DND-41 (cell line): ENCODE measurements at regions not wholly inside any gene's neighbourhood (a gene's known extent, or its start where the extent isn't known, plus 50 kb on each side); places are given as distances from the start of the nearest gene placed in this dataset.

Source experiments
- ATAC-seq: fragments of 200-7000 bp; cut with Tn5 transposase; 3 replicates; pipeline ENCODE4 v1.9.1; 2021; ENCODE audit warnings: low read depth; ENCODE audit not compliant: insufficient read depth
- DNase-seq: peaks from one replicate; pipeline ENCODE4 v3.0.0-alpha.2; 2020
- H2AFZ ChIP-seq: 2 replicates; pipeline ENCODE4 v1.6.0; 2012; ENCODE audit warnings: low read depth, low read length
- H3K27ac ChIP-seq: 2 replicates; pipeline ENCODE4 v1.5.1; 2012; ENCODE audit warnings: low read length, inconsistent platforms
- H3K27me3 ChIP-seq: fragments of 200-600 bp; sonication (generic); 2 replicates; pipeline ENCODE4 v1.6.0; 2012; ENCODE audit warnings: low read length, mild to moderate bottlenecking, inconsistent platforms; ENCODE audit not compliant: insufficient read depth, poor library complexity
- H3K36me3 ChIP-seq: 2 replicates; pipeline ENCODE4 v1.5.1; 2012; ENCODE audit warnings: low read length, inconsistent platforms; ENCODE audit not compliant: insufficient read depth
- H3K4me1 ChIP-seq: 2 replicates; pipeline ENCODE4 v1.5.1; 2012; ENCODE audit warnings: mild to moderate bottlenecking, low read length; ENCODE audit not compliant: insufficient read depth
- H3K4me2 ChIP-seq: 2 replicates; pipeline ENCODE4 v1.6.0; 2012; ENCODE audit warnings: mild to moderate bottlenecking, moderate library complexity, low read length, inconsistent platforms; ENCODE audit not compliant: insufficient read depth
- H3K4me3 ChIP-seq, 2 experiments: fragments of 200-600 bp in 1 of 2; shearing (Covaris generic) in 1 of 2; 2 replicates each; pipeline ENCODE4 v1.5.1; 2012 to 2016; ENCODE audit warnings: inconsistent platforms in 2 of 2, low read length in 2 of 2, mild to moderate bottlenecking in 2 of 2, low read depth in 1 of 2, moderate library complexity in 1 of 2
- H3K79me2 ChIP-seq: 2 replicates; pipeline ENCODE4 v1.6.0; 2012; ENCODE audit warnings: low read length, inconsistent platforms; ENCODE audit not compliant: insufficient read depth
- H3K9ac ChIP-seq: 2 replicates; pipeline ENCODE4 v1.6.0; 2012; ENCODE audit warnings: low read depth, mild to moderate bottlenecking, inconsistent platforms, low read length, moderate library complexity
- H3K9me3 ChIP-seq: 2 replicates; pipeline ENCODE4 v1.5.1; 2012; ENCODE audit warnings: low read length, moderate library complexity, mild to moderate bottlenecking, inconsistent platforms; ENCODE audit not compliant: insufficient read depth, severe bottlenecking
- H4K20me1 ChIP-seq: 2 replicates; pipeline ENCODE4 v1.6.0; 2012; ENCODE audit warnings: low read length; ENCODE audit not compliant: insufficient read depth
- EZH2 ChIP-seq: IDR thresholded peaks from 3 replicates; pipeline ENCODE4 v1.6.1; 2012; ENCODE audit warnings: borderline replicate concordance, low read depth, mild to moderate bottlenecking, moderate library complexity, low read length, inconsistent platforms; ENCODE audit not compliant: severe bottlenecking
- TF ChIP-seq, protein P1 (sequence below): IDR thresholded peaks from 2 replicates; pipeline ENCODE4 v1.5.1; 2012; ENCODE audit warnings: borderline replicate concordance, low read length, moderate library complexity, mild to moderate bottlenecking; ENCODE audit not compliant: poor library complexity, severe bottlenecking; ENCODE audit errors: extremely low read depth

GRCh38 chr4:163598028-163598427 lies 103.5 kb downstream of the TMA16 start:
- H3K9me3 ChIP-seq = no peaks in the 10 kb centered on the region
- no peaks in the 10 kb centered on the region for H3K36me3 ChIP-seq
- H2AFZ ChIP-seq = no peak overlapping the region
- H3K79me2 ChIP-seq = no peaks in the 10 kb centered on the region
- no peak overlapping the region for H3K4me3 ChIP-seq
- ATAC-seq (no peak), DNase-seq (no peak)
- no peak overlapping the region for H3K4me2 ChIP-seq
- no peaks in the 10 kb centered on the region for H4K20me1 ChIP-seq
- H3K27ac ChIP-seq = no peak overlapping the region
- H3K9ac ChIP-seq = no peak overlapping the region
- no peak for TF ChIP-seq EZH2
- TF ChIP-seq, protein P1, sequence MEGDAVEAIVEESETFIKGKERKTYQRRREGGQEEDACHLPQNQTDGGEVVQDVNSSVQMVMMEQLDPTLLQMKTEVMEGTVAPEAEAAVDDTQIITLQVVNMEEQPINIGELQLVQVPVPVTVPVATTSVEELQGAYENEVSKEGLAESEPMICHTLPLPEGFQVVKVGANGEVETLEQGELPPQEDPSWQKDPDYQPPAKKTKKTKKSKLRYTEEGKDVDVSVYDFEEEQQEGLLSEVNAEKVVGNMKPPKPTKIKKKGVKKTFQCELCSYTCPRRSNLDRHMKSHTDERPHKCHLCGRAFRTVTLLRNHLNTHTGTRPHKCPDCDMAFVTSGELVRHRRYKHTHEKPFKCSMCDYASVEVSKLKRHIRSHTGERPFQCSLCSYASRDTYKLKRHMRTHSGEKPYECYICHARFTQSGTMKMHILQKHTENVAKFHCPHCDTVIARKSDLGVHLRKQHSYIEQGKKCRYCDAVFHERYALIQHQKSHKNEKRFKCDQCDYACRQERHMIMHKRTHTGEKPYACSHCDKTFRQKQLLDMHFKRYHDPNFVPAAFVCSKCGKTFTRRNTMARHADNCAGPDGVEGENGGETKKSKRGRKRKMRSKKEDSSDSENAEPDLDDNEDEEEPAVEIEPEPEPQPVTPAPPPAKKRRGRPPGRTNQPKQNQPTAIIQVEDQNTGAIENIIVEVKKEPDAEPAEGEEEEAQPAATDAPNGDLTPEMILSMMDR = no peak
- H3K4me1 ChIP-seq = no peaks in the 10 kb centered on the region
- H3K27me3 ChIP-seq = no peaks in the 10 kb centered on the region

DNA sequence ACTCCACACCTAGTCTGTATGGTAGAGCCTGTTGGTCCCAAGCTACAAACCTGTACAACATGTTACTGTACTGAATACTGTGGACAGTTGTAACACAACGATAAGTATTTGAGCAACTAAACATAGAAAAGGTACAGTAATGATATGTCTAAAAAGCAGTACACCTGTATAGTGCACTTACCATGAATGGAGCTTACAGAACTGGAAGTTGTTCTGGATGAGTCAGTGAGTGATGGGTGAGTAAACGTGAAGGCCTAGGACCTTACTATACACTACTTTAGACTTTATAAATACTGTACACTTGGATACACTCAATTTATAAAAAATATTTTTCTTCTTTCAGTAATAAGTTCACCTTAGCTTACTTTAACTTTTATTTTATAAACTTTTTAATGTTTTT lies 104.0 kb downstream of the TMA16 start:
- H3K27me3 ChIP-seq = no peaks in the 10 kb centered on the region
- H3K9me3 ChIP-seq = no peaks in the 10 kb centered on the region
- no peak overlapping the region for H3K4me3 ChIP-seq
- H2AFZ ChIP-seq = no peak overlapping the region
- no peaks in the 10 kb centered on the region for H4K20me1 ChIP-seq
- H3K36me3 ChIP-seq = no peaks in the 10 kb centered on the region
- no peak overlapping the region for H3K9ac ChIP-seq
- no peak overlapping the region for H3K27ac ChIP-seq
- no peak for ATAC-seq
- no peaks in the 10 kb centered on the region for H3K79me2 ChIP-seq
- no peaks in the 10 kb centered on the region for H3K4me1 ChIP-seq
- H3K4me2 ChIP-seq = no peak overlapping the region
- DNase-seq = no peak
- TF ChIP-seq EZH2 = no peak
- TF ChIP-seq, protein P1 = no peak

DNA sequence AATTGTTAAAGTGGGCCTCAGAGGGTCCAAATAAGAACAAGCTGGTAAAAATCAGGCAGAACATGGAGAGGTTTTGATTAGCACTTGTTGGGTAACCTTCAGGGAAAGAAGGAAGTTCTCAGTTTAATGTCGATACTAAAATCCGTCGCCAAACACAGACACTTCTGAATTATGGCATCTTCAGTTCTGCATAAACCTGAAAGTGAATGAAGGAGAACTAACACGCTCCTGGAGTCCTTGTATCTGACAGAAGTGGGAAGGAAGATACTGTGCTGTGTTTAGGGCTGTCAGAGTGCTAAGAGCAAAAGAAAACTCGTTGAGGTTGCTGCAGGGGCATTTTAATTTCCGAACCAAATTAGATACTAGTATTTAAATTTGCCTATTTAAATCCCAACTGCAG lies 106.2 kb downstream of the TMA16 start:
- no peak for ATAC-seq
- Histone ChIP-seq H3K79me2 (no peaks in the 10 kb centered on the region), H3K4me1 (no peaks in the 10 kb centered on the region), H3K4me3 (no peak overlapping the region), H3K27me3 (no peaks in the 10 kb centered on the region), H3K36me3 (no peaks in the 10 kb centered on the region), H3K9me3 (no peaks in the 10 kb centered on the region), H2AFZ (no peak overlapping the region), H3K9ac (no peak overlapping the region), H3K27ac (no peak overlapping the region), H3K4me2 (no peak overlapping the region), H4K20me1 (no peaks in the 10 kb centered on the region)
- DNase-seq = no peak
- TF ChIP-seq, protein P1 = no peak
- no peak for TF ChIP-seq EZH2

GRCh38 chr4:163603257-163603656 lies 108.8 kb downstream of the TMA16 start:
- Histone ChIP-seq H3K79me2 (no peaks in the 10 kb centered on the region), H3K9ac (no peak overlapping the region), H3K4me2 (no peak overlapping the region), H2AFZ (no peak overlapping the region), H3K4me1 (no peaks in the 10 kb centered on the region), H4K20me1 (no peaks in the 10 kb centered on the region), H3K27me3 (no peaks in the 10 kb centered on the region), H3K9me3 (no peaks in the 10 kb centered on the region), H3K4me3 (no peak overlapping the region), H3K36me3 (no peaks in the 10 kb centered on the region), H3K27ac (no peak overlapping the region)
- ATAC-seq (no peak), DNase-seq (no peak)
- no peak for TF ChIP-seq EZH2
- TF ChIP-seq, protein P1 = no peak
